Lower leg skin (tissue), 4 donors: ENCODE measurements at regions not wholly inside any gene's neighbourhood (a gene's known extent, or its start where the extent isn't known, plus 50 kb on each side); places are given as distances from the start of the nearest gene placed in this dataset.
"Not testable (repeated sequence)": the region's sequence is repeated elsewhere in the genome, so short reads cannot be mapped to it uniquely, and the experiment has no call there.

ENCODE experiments used
- DNase-seq, 2 donors: peaks; one replicate each; pipeline ENCODE4 v3.0.0-alpha.2; 2019; ENCODE audit warnings: low spot score in 2 of 2
- H3K4me3 ChIP-seq: fragments of 200-600 bp; sonication (generic); 2 replicates; pipeline ENCODE4 v1.5.1; 2017; ENCODE audit warnings: mild to moderate bottlenecking, low read depth; ENCODE audit not compliant: poor library complexity, severe bottlenecking
- POLR2A ChIP-seq, 2 donors: fragments of 450-650 bp; IDR thresholded peaks; one replicate each; pipeline ENCODE4 v1.6.1; 2016 to 2017; ENCODE audit warnings: antibody characterized with exemption in 2 of 2, mild to moderate bottlenecking in 1 of 2, moderate library complexity in 1 of 2
- WGBS, 2 donors: methylation state at CpG; one replicate each; pipeline ENCODE4 v1.1.5; 2018; 5-methylcytosine and 5-hydroxymethylcytosine counted together
- intact Hi-C: fragments of 100-400 bp; cut with DNase I; formaldehyde crosslinking; loops from one replicate; pipeline ENCODE4 v1.15.0; 2023; ENCODE audit warnings: low total_unique reads
- TF ChIP-seq, protein P1 (sequence below), 3 donors: fragments of 450-650 bp; IDR thresholded peaks; one replicate each; pipeline ENCODE4 v1.5.1; 2016; ENCODE audit warnings: antibody characterized with exemption in 3 of 3, mild to moderate bottlenecking in 3 of 3, moderate library complexity in 2 of 3

DNA sequence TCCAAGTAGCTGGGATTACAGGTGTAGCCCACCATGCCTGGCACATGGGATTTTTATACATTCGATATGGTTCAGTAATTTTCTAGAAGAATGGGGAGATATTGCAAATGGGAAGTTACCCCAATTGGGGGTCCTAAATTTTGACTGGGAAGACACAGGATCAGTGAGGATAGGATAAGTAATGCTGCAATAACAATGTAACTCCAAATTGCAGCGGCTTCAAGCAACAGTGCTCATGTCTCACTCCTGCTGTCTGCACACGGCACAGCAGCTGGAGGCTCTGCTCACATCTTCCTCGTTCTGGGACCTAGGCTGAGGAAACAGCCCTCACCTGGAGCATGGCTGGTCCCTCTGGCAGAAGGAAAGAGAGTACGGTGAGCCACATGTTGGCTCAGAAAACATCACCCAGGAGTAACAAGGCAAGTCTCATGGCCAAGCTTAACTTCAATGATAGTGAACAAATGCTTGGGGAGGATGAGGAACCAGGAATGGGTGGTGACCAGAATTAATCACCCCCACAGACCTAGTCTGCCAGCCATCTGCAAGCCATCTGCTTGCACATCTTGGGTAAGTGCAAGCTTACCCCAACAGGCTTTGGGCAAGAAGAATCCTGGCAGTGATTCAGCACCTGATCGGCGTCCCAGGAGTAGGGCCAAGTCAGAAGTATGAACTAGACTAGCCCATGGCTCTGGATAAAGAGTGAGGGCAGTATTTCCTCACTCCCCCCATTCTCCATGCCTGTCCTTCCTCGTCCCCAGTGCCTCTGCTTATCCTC is 229.2 kb downstream of the COPRS start:
- 55 to 57% methylated on average over 8 of the region's 8 CpGs for WGBS, 2 donors
- no peak overlapping the region for H3K4me3 ChIP-seq
- intact Hi-C loops: no loop called here
- no peak for TF ChIP-seq POLR2A (IDR thresholded peaks at IDR 0.05)
- TF ChIP-seq, protein P1, sequence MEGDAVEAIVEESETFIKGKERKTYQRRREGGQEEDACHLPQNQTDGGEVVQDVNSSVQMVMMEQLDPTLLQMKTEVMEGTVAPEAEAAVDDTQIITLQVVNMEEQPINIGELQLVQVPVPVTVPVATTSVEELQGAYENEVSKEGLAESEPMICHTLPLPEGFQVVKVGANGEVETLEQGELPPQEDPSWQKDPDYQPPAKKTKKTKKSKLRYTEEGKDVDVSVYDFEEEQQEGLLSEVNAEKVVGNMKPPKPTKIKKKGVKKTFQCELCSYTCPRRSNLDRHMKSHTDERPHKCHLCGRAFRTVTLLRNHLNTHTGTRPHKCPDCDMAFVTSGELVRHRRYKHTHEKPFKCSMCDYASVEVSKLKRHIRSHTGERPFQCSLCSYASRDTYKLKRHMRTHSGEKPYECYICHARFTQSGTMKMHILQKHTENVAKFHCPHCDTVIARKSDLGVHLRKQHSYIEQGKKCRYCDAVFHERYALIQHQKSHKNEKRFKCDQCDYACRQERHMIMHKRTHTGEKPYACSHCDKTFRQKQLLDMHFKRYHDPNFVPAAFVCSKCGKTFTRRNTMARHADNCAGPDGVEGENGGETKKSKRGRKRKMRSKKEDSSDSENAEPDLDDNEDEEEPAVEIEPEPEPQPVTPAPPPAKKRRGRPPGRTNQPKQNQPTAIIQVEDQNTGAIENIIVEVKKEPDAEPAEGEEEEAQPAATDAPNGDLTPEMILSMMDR (IDR thresholded peaks at IDR 0.05): no peak
- DNase-seq: no peak

DNA sequence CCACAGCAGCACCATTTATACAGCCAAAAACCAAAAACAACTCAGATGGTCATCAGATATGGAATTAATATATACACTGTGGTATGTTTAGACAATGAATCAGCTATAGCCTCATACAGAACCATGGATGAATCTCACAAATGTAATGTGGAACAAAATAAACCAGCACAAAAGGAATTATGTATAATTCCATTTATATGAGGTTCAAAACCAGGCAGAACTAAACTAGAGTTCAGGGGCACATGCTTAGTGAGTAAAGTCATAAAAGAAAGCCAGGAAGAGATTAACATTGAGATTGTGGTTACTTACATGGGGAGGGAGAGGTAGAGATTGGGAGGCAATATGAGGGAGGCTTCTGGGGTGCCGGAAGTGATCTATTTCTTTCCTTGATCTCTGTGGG is 231.1 kb downstream of the COPRS start:
- TF ChIP-seq POLR2A (IDR thresholded peaks at IDR 0.05): no peak
- TF ChIP-seq, protein P1 (IDR thresholded peaks at IDR 0.05): no peak
- no peak for DNase-seq
- intact Hi-C loops: no loop called here
- H3K4me3 ChIP-seq: no peak overlapping the region
- 88 to 89% methylated on average over 1 of the region's 1 CpG for WGBS, 2 donors

DNA sequence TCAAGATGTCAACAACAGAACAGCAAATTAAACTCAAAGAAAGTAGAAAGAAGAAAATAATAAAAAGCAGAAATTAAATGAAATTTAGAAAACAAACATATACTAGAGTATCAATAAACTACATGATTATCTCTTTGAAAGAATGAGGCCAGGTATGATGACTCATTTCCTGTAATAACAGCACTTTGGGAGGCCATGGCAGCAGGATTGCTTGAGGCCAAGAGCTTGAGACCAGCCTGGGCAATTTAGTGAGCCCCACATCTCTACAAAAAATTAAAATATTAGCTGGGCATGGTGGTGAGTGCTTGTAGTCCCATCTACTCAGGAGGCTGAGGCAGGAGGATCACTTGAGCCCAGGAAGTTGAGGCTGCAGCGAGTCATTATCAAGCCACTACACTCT is 232.5 kb downstream of the RAB11FIP4 start:
- intact Hi-C loops: no loop called here
- 86 to 93% methylated on average over 1 of the region's 1 CpG for WGBS, 2 donors
- H3K4me3 ChIP-seq: no peak overlapping the region
- DNase-seq: no peak
- TF ChIP-seq POLR2A (IDR thresholded peaks at IDR 0.05): no peak
- TF ChIP-seq, protein P1 (IDR thresholded peaks at IDR 0.05): no peak

DNA sequence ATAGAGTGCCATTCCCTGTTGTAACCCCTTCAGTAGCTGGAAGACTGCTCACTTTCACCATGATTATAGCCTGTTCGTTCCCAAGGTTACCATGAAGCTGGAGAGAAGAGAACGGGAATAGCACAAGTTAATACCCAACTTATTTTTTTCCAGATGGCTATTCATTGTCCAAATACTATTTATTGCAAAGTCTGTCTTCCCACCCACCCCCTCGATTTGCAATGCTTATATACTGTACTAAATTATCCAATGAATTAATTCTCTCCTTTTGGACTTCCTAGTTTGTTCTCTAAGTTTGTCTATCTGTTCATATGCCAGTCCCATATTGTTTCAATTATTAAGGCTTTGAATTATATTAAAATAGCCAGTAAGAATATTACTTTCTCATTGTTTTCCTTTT is 231.0 kb downstream of the RAB11FIP4 start:
- H3K4me3 ChIP-seq: no peak overlapping the region
- TF ChIP-seq, protein P1 (IDR thresholded peaks at IDR 0.05): no peak
- TF ChIP-seq POLR2A (IDR thresholded peaks at IDR 0.05): no peak
- WGBS, 2 donors: 44 to 73% methylated on average over 3 of the region's 3 CpGs
- intact Hi-C loops: no loop called here
- no peak for DNase-seq

DNA sequence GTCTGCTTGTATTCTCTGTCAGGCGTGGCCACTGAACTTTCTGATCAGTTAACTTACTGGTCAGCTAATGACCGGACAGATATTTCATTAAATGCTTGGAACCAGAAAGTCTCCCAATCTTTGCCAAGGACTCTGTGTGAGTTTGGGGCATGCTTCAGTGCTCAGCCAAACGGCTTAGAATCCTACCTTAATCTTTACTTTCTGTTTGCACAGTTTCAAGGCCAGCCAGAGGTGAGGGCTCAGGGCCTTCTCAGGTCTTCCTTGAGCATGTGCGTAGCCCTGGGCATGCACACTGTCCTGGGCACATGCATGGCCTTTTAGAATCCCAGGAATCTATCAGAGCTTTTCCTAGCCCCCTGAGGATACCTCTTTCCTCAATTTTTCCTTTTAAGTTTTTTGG is 230.1 kb downstream of the RAB11FIP4 start:
- TF ChIP-seq POLR2A (IDR thresholded peaks at IDR 0.05): no peak
- TF ChIP-seq, protein P1 (IDR thresholded peaks at IDR 0.05): no peak
- intact Hi-C loops: no loop called here
- no peak overlapping the region for H3K4me3 ChIP-seq
- DNase-seq: no peak
- 87 to 92% methylated on average over 4 of the region's 4 CpGs for WGBS, 2 donors

DNA sequence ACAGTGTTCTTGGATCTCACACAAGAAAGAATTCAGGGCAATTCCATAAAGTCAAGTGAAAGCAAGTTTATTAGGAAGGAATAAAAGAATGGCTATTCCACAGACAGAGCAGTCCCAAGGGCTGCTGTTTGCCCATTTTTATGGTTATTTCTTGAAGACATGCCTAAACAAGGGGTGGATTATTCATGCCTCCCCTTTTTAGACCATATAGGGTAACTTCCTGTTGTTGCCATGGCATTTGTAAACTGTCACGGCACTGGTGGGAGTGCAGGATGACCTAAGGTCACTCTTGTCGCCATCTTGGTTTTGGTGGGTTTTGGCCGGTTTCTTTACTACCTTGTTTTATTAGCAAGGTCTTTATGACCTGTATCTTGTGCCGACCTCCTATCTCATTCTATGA is 219.6 kb downstream of the RAB11FIP4 start:
- DNase-seq: peak in 1 of 2 donors; percentile 37
- intact Hi-C loops, H3K4me3 ChIP-seq: not testable (repeated sequence)
- 82 to 91% methylated on average over 4 of the region's 4 CpGs for WGBS, 2 donors
